ENCODE measurements at regions not wholly inside any gene's neighbourhood (a gene's known extent, or its start where the extent isn't known, plus 50 kb on each side); places are given as distances from the start of the nearest gene placed in this dataset.
"Not testable (repeated sequence)": the region's sequence is repeated elsewhere in the genome, so short reads cannot be mapped to it uniquely, and the experiment has no call there.

DNA sequence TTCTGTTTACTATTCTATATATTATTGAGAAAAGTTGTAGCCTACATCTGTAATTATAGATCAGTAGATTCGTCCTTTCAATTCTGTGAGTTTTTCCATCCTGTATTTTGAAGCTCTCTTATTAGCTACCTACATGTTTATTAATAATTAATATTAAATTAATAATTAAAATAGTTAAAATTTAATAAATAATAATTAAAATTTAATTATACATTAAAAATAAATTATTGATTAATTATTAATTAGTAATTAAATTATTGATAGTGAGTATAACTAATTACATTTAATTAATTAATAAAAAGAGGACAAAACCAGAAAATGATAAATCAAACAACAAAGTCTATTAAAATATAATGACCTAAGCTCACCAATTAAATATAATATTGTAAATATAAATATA, 606.6 kb upstream of the ROBO1 start:
- no peak overlapping the region for H3K4me3 ChIP-seq (ENCODE audit: low read length)
- no peak for TF ChIP-seq ZNF274 (IDR thresholded peaks at IDR 0.05; ENCODE audit: low read depth, low read length)

DNA sequence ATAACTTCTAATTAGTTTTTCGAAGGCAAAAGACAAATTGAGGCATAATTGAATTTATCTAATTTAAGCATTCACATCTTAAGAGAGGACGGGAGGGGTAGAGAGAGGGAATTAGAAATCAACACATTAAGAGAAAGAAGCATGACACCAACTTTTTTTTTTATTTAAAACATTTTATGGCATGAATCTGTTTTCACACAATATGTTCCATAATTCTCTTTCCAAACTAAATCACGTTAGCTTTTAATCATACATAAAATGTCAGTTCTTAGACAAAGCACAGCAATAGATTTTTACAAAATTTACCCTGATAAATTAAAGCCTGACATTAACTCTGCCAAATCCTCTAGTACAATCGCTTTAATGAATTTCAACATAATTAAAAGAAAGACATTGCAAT, 600.8 kb upstream of the ROBO1 start:
- no peak for TF ChIP-seq ZNF274 (IDR thresholded peaks at IDR 0.05; ENCODE audit: low read depth, low read length)
- no peak overlapping the region for H3K4me3 ChIP-seq (ENCODE audit: low read length)

DNA sequence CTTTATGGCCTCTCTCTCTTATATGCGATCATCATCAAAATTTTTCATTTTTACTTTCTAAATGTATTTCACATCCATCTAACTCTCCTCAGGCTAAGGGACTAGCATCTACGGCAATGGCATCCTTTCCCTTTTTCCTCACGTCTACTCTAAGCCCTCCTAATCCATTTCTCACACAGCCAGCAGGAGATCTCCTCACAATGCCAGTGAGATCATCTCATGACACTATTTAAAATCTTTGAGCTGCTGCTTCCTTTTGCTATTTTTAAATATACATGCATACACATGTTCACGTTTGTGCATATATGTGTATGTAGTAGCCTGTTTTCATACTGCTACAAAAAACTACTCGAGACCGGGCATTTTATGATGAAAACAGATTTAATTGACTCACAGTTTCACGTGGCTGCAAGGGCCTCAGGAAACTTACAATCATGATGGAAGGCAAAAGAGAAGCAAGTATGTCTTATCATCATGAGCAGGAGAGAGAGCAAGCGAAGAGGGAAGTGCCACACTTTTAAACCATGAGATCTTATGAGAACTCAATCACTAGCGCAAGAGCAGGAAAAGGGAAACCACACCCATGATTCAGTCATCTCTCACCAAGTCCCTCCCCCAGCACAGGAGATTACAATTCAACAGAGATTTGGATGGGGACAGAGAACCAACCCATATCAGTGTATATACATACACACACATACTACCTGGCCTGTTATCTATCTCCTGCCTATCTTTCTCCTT, 599.2 kb upstream of the ROBO1 start:
- TF ChIP-seq ZNF274 (IDR thresholded peaks at IDR 0.05; ENCODE audit: low read depth, low read length) = no peak
- H3K4me3 ChIP-seq (ENCODE audit: low read length) = no peak overlapping the region

DNA sequence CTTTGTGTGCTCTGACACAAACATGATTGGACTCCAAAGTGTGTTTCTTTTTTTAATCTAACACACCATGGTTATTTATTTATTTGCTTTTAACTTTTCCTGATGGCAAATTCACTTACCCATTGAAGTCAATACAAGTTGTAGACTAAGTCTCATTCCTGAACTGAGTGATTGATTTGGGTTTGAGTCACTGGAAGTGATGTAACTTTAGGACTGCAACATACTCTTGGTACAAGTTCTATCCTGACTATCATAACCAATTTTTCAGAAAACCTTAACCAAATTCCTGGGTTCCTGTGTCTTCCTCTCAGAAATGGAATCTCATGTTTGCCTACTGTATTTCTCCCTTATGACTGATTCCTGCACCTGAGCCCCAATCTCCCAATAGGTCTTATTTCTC, 590.0 kb upstream of the ROBO1 start:
- H3K4me3 ChIP-seq (ENCODE audit: low read length) = no peak overlapping the region

DNA sequence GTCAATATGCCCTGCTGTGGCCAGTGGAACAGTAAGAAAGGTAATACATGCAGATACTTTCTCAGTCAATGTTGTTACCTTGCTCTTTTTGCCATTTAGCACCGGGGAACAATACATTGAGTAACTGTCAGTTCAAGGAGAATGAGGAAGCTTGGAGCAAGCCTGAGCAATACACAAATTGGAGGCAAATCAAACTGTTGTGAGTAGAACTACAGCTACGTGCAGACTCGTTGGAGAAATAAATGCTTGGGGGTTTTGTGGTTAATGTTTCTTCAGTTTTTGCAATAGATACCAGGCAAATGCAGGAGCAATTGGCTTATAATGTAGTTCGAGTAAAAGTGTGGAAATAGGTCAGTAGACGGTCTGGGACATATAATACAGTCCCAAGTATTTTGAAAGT, 587.3 kb upstream of the ROBO1 start:
- H3K4me3 ChIP-seq (ENCODE audit: low read length) = no peak overlapping the region
- TF ChIP-seq ZNF274 (IDR thresholded peaks at IDR 0.05; ENCODE audit: low read depth, low read length) = no peak

More for the DNA sequence above, 590.0 kb upstream of the ROBO1 start:
- TF ChIP-seq ZNF274 (IDR thresholded peaks at IDR 0.05; ENCODE audit: low read depth, low read length) = no peak

DNA sequence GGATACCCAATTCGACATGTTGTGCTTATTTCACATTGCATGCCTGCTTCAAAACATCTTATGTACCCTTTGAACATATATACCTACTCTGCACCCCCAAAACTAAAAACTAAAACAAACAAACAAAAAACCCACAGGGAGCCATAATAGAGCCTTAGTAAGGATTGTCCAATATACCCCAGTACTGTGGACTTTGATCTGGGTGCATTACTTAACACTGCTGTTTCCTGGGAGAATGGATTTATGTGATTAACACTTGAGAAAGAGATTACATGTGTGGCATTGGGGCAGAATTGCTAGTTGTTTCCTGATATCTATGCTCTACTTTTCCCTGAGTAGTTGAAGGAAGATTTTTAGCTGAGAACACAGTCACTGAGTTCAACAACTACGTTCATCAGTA, 583.4 kb upstream of the ROBO1 start:
- TF ChIP-seq ZNF274 (IDR thresholded peaks at IDR 0.05; ENCODE audit: low read depth, low read length) = no peak

DNA sequence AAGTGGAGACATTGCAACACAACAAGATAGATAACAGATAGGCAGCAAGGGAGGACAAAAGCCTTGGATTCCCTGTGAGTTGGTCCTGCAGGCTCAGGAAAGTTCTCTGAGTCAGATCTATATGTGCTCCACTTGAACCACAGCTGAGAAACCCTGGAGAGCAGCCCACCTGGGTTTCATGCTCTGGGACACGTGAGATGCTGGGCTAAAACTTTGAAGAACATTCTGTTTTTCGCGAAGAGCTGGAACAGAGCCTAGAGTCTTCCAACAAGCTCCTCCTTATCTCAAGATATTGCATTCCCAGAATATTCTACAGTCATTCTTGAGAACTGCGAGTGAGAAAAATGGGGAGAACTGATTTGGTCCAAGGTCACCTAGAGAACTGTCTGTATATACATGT, 583.0 kb upstream of the ROBO1 start:
- H3K4me3 ChIP-seq (ENCODE audit: low read length) = no peak overlapping the region
- TF ChIP-seq ZNF274 (IDR thresholded peaks at IDR 0.05; ENCODE audit: low read depth, low read length) = no peak

More for the DNA sequence above, 583.4 kb upstream of the ROBO1 start:
- no peak overlapping the region for H3K4me3 ChIP-seq (ENCODE audit: low read length)

DNA sequence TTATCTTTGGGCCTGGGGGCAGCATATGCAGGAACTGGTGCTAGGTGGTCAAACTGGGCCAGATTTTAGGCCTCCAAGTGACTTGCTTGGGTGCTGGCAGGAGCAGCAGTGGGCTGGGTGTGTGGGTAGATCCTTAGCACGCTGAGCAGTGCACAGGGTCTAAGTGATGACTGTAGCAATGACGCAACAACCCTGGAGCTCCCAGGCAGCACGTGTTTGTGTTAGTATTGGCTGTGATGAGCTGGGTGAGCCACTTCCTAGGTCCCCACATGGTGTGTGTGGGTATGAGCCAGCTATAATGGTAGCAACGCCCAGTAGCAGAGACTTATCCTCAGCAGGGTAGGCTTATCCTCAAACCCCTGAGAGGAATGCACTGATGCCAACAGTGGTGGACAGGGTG, 570.6 kb upstream of the ROBO1 start:
- H3K4me3 ChIP-seq (ENCODE audit: low read length) = no peak overlapping the region
- no peak for TF ChIP-seq ZNF274 (IDR thresholded peaks at IDR 0.05; ENCODE audit: low read depth, low read length)

DNA sequence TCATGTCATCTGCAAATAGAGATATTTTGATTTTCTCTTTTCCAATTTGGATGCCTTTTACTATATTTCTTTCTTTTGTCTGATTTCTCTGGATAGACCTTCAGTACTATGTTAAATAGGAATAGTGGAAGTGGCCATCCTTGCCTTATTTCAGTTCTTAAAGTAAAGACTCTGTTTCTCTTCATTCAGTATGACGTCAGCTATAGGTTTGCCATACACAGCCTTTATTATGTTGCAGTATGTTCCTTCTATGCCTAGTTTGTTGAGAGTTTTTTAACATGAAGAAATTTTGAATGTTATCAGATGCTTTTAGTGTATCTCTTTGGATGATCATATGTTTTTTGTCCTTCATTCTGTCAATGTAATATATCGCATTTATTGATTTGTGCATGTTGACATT, 566.7 kb upstream of the ROBO1 start:
- H3K4me3 ChIP-seq (ENCODE audit: low read length) = no peak overlapping the region
- no peak for TF ChIP-seq ZNF274 (IDR thresholded peaks at IDR 0.05; ENCODE audit: low read depth, low read length)

DNA sequence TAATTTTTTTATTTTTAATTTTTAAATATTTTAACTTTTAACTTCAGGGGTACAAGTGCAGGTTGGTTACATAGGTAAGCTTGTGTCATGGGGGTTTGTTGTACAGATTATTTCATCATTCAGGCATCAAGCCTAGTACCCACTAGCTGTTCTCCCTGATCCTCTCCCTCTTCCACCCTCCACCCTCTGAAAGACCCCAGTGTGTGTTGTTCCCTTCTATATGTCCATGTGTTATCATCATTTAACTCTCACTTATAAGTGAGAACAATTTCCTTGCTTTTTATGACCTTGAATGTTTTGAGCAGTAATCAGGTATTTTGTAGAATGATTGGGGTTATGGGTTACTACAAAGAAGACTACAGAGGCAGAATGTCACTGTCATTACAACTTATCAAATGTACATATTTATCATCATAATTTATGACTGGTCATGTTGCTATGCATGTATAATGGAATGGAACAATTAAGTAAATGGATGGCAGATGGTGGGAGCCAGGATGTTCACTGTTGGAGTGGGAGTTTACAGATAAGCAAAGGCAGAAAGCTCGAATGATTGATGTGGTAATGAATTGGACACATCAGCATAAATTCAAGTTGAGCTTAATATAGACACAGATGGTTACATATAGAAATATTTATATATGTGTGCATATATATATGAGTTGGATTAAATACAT, 563.8 kb upstream of the ROBO1 start:
- no peak for TF ChIP-seq ZNF274 (IDR thresholded peaks at IDR 0.05; ENCODE audit: low read depth, low read length)
- H3K4me3 ChIP-seq (ENCODE audit: low read length) = no peak overlapping the region

DNA sequence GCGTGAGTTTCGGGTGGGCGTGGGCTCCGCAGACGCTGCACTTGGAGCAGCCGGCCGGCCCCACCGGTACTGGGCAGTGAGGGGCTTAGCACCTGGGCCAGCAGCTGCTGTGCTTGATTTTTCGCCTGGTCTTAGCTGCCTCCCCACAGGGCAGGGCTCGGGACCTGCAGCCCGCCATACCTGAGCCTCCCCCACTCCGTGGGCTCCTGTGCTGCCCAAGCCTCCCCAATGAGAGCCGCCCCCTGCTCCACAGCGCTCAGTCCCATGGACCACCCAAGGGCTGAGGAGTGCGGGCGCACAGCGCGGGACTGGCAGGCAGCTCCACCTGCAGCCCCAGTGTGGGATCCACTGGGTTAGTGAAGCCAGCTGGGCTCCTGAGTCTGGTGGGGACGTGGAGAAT, 546.7 kb upstream of the ROBO1 start:
- H3K4me3 ChIP-seq (ENCODE audit: low read length) = not testable (repeated sequence)

DNA sequence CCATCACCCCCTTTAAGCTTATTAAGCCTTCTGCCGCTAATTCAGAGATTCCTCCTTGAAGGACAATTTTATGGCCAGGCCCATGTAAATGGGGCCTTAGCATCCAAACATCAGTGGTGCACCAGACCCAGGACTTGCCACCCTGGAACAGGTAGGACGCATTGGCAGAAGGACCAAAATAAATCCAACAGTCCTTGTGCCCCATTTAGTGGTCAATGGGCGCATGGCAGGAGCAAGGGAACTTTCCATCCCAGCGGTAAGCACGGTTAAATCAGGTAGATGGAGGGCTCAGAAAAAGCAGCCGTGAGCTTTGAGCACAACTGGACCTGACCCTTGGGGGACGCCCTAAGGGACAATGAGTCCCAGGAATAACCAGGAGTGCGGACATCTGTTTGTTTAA, 540.8 kb upstream of the ROBO1 start:
- TF ChIP-seq ZNF274 (IDR thresholded peaks at IDR 0.05; ENCODE audit: low read depth, low read length) = no peak
- H3K4me3 ChIP-seq (ENCODE audit: low read length) = no peak overlapping the region

DNA sequence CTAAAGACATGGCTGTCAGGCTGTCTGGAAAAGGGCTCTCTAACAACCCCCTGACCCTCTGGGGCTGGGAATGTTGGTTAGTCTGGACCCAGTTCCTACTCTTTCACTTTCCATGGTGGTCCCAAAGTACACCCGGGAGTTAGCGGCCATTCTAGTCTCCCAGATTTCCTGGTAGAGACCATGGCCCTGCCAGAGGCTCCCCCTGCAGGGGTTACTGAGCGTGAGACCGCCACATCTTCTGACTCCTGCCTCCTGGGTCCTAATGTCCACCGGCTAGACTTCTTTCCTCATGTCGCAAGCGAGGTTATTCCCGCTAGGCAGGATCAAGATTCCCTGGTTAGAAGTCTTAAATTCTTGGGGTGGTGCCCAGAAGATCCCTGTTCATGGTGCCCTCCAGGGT, 540.0 kb upstream of the ROBO1 start:
- TF ChIP-seq ZNF274 (IDR thresholded peaks at IDR 0.05; ENCODE audit: low read depth, low read length) = no peak
- H3K4me3 ChIP-seq (ENCODE audit: low read length) = no peak overlapping the region

DNA sequence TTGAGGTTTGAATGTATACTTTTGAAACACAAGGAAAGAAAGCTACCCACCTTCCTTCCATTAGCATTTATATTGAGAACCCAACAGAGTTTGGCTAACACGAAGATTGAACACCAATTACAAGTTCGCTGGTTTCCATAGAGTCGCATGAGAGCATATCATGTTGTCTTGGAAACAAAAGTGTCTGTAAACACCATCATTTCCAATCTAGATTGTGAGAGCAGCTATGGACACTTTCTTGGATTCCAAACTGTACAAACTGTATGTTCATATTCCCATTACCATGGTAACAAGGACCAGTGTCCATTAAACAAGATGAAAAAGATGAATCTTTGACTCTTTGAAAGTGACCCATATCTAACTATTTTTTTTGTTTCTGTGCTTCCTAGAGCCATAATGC, 529.9 kb upstream of the ROBO1 start:
- no peak for TF ChIP-seq ZNF274 (IDR thresholded peaks at IDR 0.05; ENCODE audit: low read depth, low read length)
- H3K4me3 ChIP-seq (ENCODE audit: low read length) = no peak overlapping the region

DNA sequence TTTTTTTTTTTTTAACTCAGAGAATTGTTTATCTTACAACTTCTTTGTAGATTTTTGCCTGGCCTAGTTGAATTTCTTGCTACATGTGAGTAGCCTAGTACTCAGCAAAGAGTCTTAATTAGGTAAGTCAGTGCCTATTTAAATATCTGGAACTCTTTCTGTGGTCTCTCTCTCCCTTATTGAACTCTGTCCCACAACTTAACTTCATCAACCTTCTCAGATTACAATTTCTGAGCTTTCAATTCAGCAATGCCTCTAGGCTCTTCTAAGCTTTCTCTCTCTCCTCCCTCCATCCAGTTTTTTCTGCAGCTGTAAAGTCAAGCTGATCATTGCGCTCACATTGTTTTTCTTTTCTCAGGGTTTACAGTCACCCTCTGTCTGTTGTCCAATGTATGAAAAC, 517.6 kb upstream of the ROBO1 start:
- no peak for TF ChIP-seq ZNF274 (IDR thresholded peaks at IDR 0.05; ENCODE audit: low read depth, low read length)
- H3K4me3 ChIP-seq (ENCODE audit: low read length) = no peak overlapping the region

DNA sequence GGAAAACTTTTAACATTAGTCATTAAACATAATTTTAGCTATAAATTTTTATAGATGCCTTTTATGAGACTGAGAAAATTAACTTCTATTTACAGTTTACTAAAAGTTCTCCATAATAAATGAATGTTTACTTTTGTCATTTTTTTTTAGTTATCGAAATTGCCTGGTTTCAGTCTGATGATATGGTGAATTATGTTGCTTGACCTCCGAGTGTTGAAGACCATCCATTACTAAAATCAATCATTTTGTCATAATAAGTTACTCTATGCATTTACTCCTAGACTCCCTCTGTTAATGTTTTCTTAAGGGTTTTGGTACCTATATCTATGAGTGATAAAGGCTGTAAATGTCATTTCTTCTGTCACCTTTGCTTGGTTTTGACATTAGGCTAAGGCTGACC, 516.0 kb upstream of the ROBO1 start:
- H3K4me3 ChIP-seq (ENCODE audit: low read length) = no peak overlapping the region
- no peak for TF ChIP-seq ZNF274 (IDR thresholded peaks at IDR 0.05; ENCODE audit: low read depth, low read length)
